NB4 (cell line): ENCODE measurements at regions not wholly inside any gene's neighbourhood (a gene's known extent, or its start where the extent isn't known, plus 50 kb on each side); places are given as distances from the start of the nearest gene placed in this dataset.

Experiments used
- MYC ChIP-seq: IDR thresholded peaks from 2 replicates; pipeline ENCODE4 v1.6.1; 2011; ENCODE audit warnings: low read depth, low read length
- POLR2A ChIP-seq: IDR thresholded peaks from 2 replicates; pipeline ENCODE4 v1.6.1; 2011; ENCODE audit warnings: mild to moderate bottlenecking; ENCODE audit not compliant: insufficient read length; ENCODE audit errors: extremely low read depth
- TF ChIP-seq, protein P1 (sequence below): IDR thresholded peaks from 2 replicates; pipeline ENCODE4 v1.6.1; 2011; ENCODE audit warnings: low read depth, low read length
- TF ChIP-seq, protein P2 (sequence below): IDR thresholded peaks from one replicate; pipeline ENCODE4 v1.5.1; 2012; ENCODE audit warnings: low read depth, low read length

DNA sequence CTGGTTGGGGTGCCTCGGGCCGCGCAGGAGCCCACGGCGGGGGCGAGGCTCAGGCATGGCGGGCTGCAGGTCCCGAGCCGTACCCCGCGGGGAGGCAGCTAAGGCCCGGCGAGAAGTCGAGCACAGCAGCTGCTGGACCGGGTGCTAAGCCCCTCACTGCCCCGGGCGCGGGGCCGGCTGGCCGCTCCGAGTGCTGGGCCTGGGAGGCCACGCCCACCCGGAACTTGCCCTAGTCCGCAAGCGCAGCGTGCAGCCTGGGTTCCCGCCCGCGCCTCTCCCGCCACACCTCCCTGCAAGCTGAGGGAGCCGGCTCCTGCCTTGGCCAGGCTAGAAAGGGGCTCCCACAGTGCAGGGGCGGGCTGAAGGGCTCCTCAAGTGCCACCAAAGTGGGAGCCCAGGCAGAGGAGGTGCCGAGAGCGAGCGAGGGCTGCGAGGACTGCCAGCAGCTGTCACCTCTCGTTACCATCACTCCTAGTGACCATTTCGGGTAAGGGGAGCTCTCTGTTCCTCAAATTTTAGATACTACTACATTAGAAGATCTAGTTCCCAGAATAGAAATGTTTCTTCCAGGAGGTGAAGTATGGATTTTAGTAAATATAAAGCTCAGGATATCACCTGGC, 417.0 kb upstream of the AGTR1 start:
- TF ChIP-seq, protein P1, sequence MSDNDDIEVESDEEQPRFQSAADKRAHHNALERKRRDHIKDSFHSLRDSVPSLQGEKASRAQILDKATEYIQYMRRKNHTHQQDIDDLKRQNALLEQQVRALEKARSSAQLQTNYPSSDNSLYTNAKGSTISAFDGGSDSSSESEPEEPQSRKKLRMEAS = no peak
- TF ChIP-seq, protein P2, sequence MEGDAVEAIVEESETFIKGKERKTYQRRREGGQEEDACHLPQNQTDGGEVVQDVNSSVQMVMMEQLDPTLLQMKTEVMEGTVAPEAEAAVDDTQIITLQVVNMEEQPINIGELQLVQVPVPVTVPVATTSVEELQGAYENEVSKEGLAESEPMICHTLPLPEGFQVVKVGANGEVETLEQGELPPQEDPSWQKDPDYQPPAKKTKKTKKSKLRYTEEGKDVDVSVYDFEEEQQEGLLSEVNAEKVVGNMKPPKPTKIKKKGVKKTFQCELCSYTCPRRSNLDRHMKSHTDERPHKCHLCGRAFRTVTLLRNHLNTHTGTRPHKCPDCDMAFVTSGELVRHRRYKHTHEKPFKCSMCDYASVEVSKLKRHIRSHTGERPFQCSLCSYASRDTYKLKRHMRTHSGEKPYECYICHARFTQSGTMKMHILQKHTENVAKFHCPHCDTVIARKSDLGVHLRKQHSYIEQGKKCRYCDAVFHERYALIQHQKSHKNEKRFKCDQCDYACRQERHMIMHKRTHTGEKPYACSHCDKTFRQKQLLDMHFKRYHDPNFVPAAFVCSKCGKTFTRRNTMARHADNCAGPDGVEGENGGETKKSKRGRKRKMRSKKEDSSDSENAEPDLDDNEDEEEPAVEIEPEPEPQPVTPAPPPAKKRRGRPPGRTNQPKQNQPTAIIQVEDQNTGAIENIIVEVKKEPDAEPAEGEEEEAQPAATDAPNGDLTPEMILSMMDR = no peak
- TF ChIP-seq POLR2A = no peak
- no peak for TF ChIP-seq MYC
